BJ (cell line): ENCODE measurements at regions not wholly inside any gene's neighbourhood (a gene's known extent, or its start where the extent isn't known, plus 50 kb on each side); places are given as distances from the start of the nearest gene placed in this dataset.
"Not testable (repeated sequence)": the region's sequence is repeated elsewhere in the genome, so short reads cannot be mapped to it uniquely, and the experiment has no call there.

Experiments used
- CTCF ChIA-PET: fragments of 350-600 bp; formaldehyde crosslinking; extraction: SDS; loops from one replicate; lab custom pipeline; 2021; ENCODE audit warnings: antibody characterized with exemption, inconsistent platforms; lab: Yijun Ruan, JAX
- POLR2A ChIA-PET: fragments of 300-600 bp; sonication (Branson Sonifier 250); formaldehyde crosslinking; extraction: SDS; loops from one replicate; lab custom pipeline; 2021; ENCODE audit warnings: antibody characterized with exemption; lab: Charles Lee
- DNase-seq: peaks from one replicate; pipeline ENCODE4 v3.0.0-alpha.2; 2011; ENCODE audit warnings: low read depth
- H3K27me3 ChIP-seq: 2 replicates; pipeline ENCODE4 v1.6.0; 2011; ENCODE audit warnings: low read length; ENCODE audit not compliant: control insufficient read depth, insufficient read depth
- H3K36me3 ChIP-seq: 2 replicates; pipeline ENCODE4 v1.5.1; 2011; ENCODE audit warnings: low read length; ENCODE audit not compliant: control insufficient read depth, insufficient read depth
- H3K4me3 ChIP-seq: 2 replicates; pipeline ENCODE4 v1.5.1; 2011; ENCODE audit warnings: low read depth, mild to moderate bottlenecking, control low read depth, low read length
- CTCF ChIP-seq: IDR thresholded peaks from 2 replicates; pipeline ENCODE4 v1.5.1; 2011; ENCODE audit warnings: low read depth, mild to moderate bottlenecking, control low read depth, inconsistent platforms, low read length, moderate library complexity; ENCODE audit not compliant: insufficient read depth

- no peak for DNase-seq
- H3K27me3 ChIP-seq: no peaks in the 10 kb centered on the region
- POLR2A ChIA-PET: no interaction called here
- no peaks in the 10 kb centered on the region for H3K36me3 ChIP-seq
- CTCF ChIA-PET: no interaction called here
- no peak overlapping the region for H3K4me3 ChIP-seq
- TF ChIP-seq CTCF: no peak
Measured at GRCh38 chr5:163580516-163580915, 75.1 kb downstream of the MAT2B start.

DNA sequence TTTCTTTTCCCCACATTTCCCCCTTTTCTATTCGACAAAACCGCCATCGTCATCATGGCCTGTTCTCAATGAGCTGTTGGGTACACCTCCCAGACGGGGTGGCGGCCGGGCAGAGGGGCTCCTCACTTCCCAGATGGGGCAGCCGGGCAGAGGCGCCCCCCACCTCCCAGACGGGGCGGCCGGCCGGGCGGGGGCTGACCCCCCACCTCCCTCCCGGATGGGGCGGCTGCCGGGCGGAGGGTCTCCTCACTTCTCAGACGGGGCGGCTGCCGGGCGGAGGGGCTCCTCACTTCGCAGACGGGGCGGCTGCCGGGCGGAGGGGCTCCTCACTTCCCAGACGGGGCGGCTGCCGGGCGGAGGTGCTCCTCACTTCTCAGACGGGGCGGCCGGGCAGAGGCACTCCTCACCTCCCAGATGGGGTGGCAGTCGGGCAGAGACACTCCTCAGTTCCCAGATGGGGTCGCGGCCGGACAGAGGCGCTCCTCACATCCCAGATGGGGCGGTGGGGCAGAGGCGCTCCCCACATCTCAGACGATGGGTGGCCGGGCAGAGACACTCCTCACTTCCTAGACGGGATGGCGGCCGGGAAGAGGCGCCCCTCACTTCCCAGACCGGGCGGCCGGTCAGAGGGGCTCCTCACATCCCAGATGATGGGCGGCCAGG is 78.2 kb downstream of the MAT2B start:
- H3K4me3 ChIP-seq, DNase-seq, CTCF ChIA-PET, H3K36me3 ChIP-seq, POLR2A ChIA-PET, H3K27me3 ChIP-seq: not testable (repeated sequence)

DNA sequence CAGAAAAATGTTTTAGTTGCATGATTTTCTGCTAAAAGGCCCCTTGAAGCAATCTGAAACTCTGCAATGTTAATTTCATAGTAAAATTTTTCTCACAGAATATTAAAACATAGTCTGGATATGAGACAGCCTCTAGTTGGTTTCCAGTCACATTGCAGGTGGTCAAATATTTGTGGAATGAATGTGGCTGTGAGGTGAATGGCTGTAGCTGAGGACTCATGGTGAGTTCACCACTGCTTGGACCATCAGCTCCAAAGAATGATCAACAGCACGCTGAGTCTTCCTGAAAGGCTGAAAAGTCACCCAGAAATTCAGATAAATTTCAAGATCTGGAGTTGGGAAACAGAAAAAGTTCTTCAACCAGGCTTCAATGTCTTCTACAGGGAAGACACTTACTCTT is 79.8 kb downstream of the MAT2B start:
- ChIA-PET POLR2A (no interaction called here), CTCF (no interaction called here)
- Histone ChIP-seq H3K27me3 (no peaks in the 10 kb centered on the region), H3K4me3 (no peak overlapping the region), H3K36me3 (no peaks in the 10 kb centered on the region)
- no peak for DNase-seq
- no peak for TF ChIP-seq CTCF

DNA sequence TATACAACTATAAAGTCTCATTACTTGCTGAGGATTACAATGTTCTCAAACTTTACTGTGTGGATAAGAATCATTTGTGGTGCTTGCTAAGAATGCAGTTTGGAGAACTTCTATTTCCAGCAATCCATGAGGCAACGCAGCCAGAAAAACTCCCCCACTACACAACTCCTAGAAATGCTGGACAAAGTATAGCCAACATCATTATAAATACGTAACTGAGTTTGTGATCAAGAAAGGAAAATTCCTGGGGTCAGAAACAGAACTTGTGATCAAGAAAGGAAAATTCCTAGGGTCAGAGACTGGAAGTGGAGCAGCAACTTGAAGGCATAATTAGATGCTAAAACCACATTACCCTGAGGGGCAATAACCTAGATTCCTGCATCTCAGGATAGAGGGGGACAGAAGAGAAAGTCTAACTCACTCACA is 81.1 kb downstream of the MAT2B start:
- no peak for DNase-seq
- CTCF ChIA-PET: interaction anchor here (0.6 kb wide), 1 partner anchor 142 kb away, joined by 3 read pairs; no protein-coding TSS in a partner anchor

GRCh38 chr5:163594951-163595350 is 89.5 kb downstream of the MAT2B start:
- Histone ChIP-seq H3K4me3 (no peak overlapping the region), H3K36me3 (no peaks in the 10 kb centered on the region), H3K27me3 (no peaks in the 10 kb centered on the region)
- CTCF ChIA-PET: no interaction called here
- DNase-seq: no peak
- no peak for TF ChIP-seq CTCF
- POLR2A ChIA-PET: no interaction called here

More for the DNA sequence above, 81.1 kb downstream of the MAT2B start:
- no peak overlapping the region for H3K4me3 ChIP-seq
- POLR2A ChIA-PET: no interaction called here
- no peaks in the 10 kb centered on the region for H3K27me3 ChIP-seq
- H3K36me3 ChIP-seq: no peaks in the 10 kb centered on the region
- TF ChIP-seq CTCF: no peak
